Neural cell (in vitro differentiated cells): ENCODE measurements at regions not wholly inside any gene's neighbourhood (a gene's known extent, or its start where the extent isn't known, plus 50 kb on each side); places are given as distances from the start of the nearest gene placed in this dataset.

Source experiments
- H2AFZ ChIP-seq: fragments of 200-600, 300-800 bp; sonication (generic), shearing (Covaris generic); 2 replicates; pipeline ENCODE4 v1.6.0; 2014; ENCODE audit warnings: low read depth, mild to moderate bottlenecking, antibody characterized with exemption, low read length, moderate library complexity
- H3F3A ChIP-seq: fragments of 200-600 bp; shearing (Covaris generic); 2 replicates; pipeline ENCODE4 v1.6.1; 2016; ENCODE audit warnings: mild to moderate bottlenecking, moderate library complexity, mixed read lengths, antibody characterized with exemption, low read length; ENCODE audit not compliant: insufficient read depth, poor library complexity, severe bottlenecking
- H3K27ac ChIP-seq: fragments of 200-600, 300-800 bp; sonication (generic), shearing (Covaris generic); 2 replicates; pipeline ENCODE4 v1.5.1; 2014; ENCODE audit warnings: mild to moderate bottlenecking, low read length, moderate library complexity
- H3K27me3 ChIP-seq: fragments of 300-800, 200-600 bp; sonication (generic), shearing (Covaris generic); 2 replicates; pipeline ENCODE4 v1.6.0; 2014; ENCODE audit warnings: mild to moderate bottlenecking, low read depth, low read length, moderate library complexity; ENCODE audit not compliant: insufficient read depth
- H3K36me3 ChIP-seq: fragments of 300-800, 200-600 bp; sonication (generic), shearing (Covaris generic); 2 replicates; pipeline ENCODE4 v1.5.1; 2014; ENCODE audit warnings: mild to moderate bottlenecking, antibody characterized with exemption, low read length, moderate library complexity; ENCODE audit not compliant: insufficient read depth
- H3K4me2 ChIP-seq: fragments of 300-800, 200-600 bp; sonication (generic), shearing (Covaris generic); 2 replicates; pipeline ENCODE4 v1.6.0; 2014; ENCODE audit warnings: mild to moderate bottlenecking, low read length
- H3K4me3 ChIP-seq: fragments of 300-800, 200-600 bp; sonication (generic), shearing (Covaris generic); 2 replicates; pipeline ENCODE4 v1.5.1; 2014; ENCODE audit warnings: mild to moderate bottlenecking, low read length, moderate library complexity
- H3K79me2 ChIP-seq: fragments of 200-600 bp; shearing (Covaris generic); replicated peaks from 2 replicates; pipeline ENCODE4 v1.6.0; 2014; ENCODE audit warnings: mild to moderate bottlenecking, low read length, moderate library complexity; ENCODE audit not compliant: insufficient read depth
- H3K9ac ChIP-seq: fragments of 300-800, 200-600 bp; sonication (generic), shearing (Covaris generic); 2 replicates; pipeline ENCODE4 v1.6.1; 2016; ENCODE audit warnings: mild to moderate bottlenecking, low read length, mixed read lengths
- H3K9me2 ChIP-seq: fragments of 200-600 bp; shearing (Covaris generic); 2 replicates; pipeline ENCODE4 v1.6.1; 2016; ENCODE audit warnings: mild to moderate bottlenecking, low read length, mixed read lengths; ENCODE audit not compliant: insufficient read depth
- H3K9me3 ChIP-seq: fragments of 200-600, 300-800 bp; sonication (generic), shearing (Covaris generic); 2 replicates; pipeline ENCODE4 v1.6.1; 2016; ENCODE audit warnings: mild to moderate bottlenecking, mixed run types, low read length, moderate library complexity, mixed read lengths
- H4K20me1 ChIP-seq: fragments of 200-600 bp; shearing (Covaris generic); 2 replicates; pipeline ENCODE4 v1.6.1; 2016; ENCODE audit warnings: mild to moderate bottlenecking, mixed run types; ENCODE audit not compliant: insufficient read depth
- EP300 ChIP-seq: fragments of 450-650 bp; conservative IDR thresholded peaks from 2 replicates; pipeline ENCODE4 v1.6.1; 2014; ENCODE audit warnings: antibody characterized with exemption, mild to moderate bottlenecking, moderate library complexity; ENCODE audit not compliant: poor library complexity, severe bottlenecking
- EZH2 ChIP-seq: fragments of 200-600, 300-800 bp; shearing (Covaris generic), sonication (generic); IDR thresholded peaks from 2 replicates; pipeline ENCODE4 v1.6.1; 2014; ENCODE audit warnings: antibody characterized with exemption, low read length, borderline replicate concordance, mild to moderate bottlenecking; ENCODE audit not compliant: insufficient read depth, poor library complexity, severe bottlenecking
- MXI1 ChIP-seq: fragments of 450-650 bp; conservative IDR thresholded peaks from 2 replicates; pipeline ENCODE4 v1.6.1; 2014; ENCODE audit warnings: antibody characterized with exemption, mild to moderate bottlenecking; ENCODE audit not compliant: poor library complexity, severe bottlenecking
- POLR2AphosphoS5 ChIP-seq: IDR thresholded peaks from 2 replicates; pipeline ENCODE4 v1.6.1; 2012
- RAD21 ChIP-seq: fragments of 450-650 bp; conservative IDR thresholded peaks from 2 replicates; pipeline ENCODE4 v1.6.1; 2014; ENCODE audit warnings: antibody characterized with exemption, mild to moderate bottlenecking, moderate library complexity
- REST ChIP-seq: IDR thresholded peaks from 2 replicates; pipeline ENCODE4 v1.6.1; 2012; ENCODE audit warnings: borderline replicate concordance
- SMC3 ChIP-seq: fragments of 450-650 bp; conservative IDR thresholded peaks from 2 replicates; pipeline ENCODE4 v1.6.1; 2014; ENCODE audit warnings: antibody characterized with exemption, mild to moderate bottlenecking, moderate library complexity; ENCODE audit not compliant: poor library complexity
- TAF1 ChIP-seq: IDR thresholded peaks from 2 replicates; pipeline ENCODE4 v1.6.1; 2012; ENCODE audit warnings: low read depth
- TF ChIP-seq, protein P1 (sequence below): fragments of 450-650 bp; IDR thresholded peaks from 2 replicates; pipeline ENCODE4 v1.5.1; 2014; ENCODE audit warnings: antibody characterized with exemption, mild to moderate bottlenecking, moderate library complexity; ENCODE audit not compliant: poor library complexity, severe bottlenecking

- Histone ChIP-seq H3K9me2 (no peaks in the 10 kb centered on the region), H3K79me2 (no peaks in the 10 kb centered on the region), H4K20me1 (no peaks in the 10 kb centered on the region), H3K4me2 (no peak overlapping the region), H3K4me3 (no peak overlapping the region), H3K9me3 (no peaks in the 10 kb centered on the region), H3K9ac (no peak overlapping the region), H3F3A (no peaks in the 10 kb centered on the region), H3K27ac (no peak overlapping the region), H3K36me3 (no peaks in the 10 kb centered on the region), H3K27me3 (no peaks in the 10 kb centered on the region), H2AFZ (no peak overlapping the region)
- TF ChIP-seq EP300 (no peak), MXI1 (no peak), RAD21 (no peak), SMC3 (no peak), TAF1 (no peak), EZH2 (no peak), POLR2AphosphoS5 (no peak), REST (no peak)
- TF ChIP-seq, protein P1, sequence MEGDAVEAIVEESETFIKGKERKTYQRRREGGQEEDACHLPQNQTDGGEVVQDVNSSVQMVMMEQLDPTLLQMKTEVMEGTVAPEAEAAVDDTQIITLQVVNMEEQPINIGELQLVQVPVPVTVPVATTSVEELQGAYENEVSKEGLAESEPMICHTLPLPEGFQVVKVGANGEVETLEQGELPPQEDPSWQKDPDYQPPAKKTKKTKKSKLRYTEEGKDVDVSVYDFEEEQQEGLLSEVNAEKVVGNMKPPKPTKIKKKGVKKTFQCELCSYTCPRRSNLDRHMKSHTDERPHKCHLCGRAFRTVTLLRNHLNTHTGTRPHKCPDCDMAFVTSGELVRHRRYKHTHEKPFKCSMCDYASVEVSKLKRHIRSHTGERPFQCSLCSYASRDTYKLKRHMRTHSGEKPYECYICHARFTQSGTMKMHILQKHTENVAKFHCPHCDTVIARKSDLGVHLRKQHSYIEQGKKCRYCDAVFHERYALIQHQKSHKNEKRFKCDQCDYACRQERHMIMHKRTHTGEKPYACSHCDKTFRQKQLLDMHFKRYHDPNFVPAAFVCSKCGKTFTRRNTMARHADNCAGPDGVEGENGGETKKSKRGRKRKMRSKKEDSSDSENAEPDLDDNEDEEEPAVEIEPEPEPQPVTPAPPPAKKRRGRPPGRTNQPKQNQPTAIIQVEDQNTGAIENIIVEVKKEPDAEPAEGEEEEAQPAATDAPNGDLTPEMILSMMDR, result no peak
Measured at GRCh38 chr13:104382951-104383350, 1316.7 kb upstream of the SLC10A2 start.

- Histone ChIP-seq H4K20me1 (no peaks in the 10 kb centered on the region), H3K4me3 (no peak overlapping the region), H3K36me3 (no peaks in the 10 kb centered on the region), H3K27me3 (no peaks in the 10 kb centered on the region), H3F3A (no peaks in the 10 kb centered on the region), H3K9ac (no peak overlapping the region), H3K9me3 (no peaks in the 10 kb centered on the region), H3K27ac (no peak overlapping the region), H3K79me2 (no peaks in the 10 kb centered on the region), H2AFZ (no peak overlapping the region), H3K9me2 (no peaks in the 10 kb centered on the region), H3K4me2 (no peak overlapping the region)
- TF ChIP-seq MXI1 (no peak), TAF1 (no peak), EZH2 (no peak), POLR2AphosphoS5 (no peak), SMC3 (no peak), EP300 (no peak)
- TF ChIP-seq, protein P1, result no peak
Measured at GRCh38 chr13:104376588-104376987, 1310.4 kb upstream of the SLC10A2 start.
